Stimulated activated naive B cell treated with anti-CD40 and anti-IgM and Interleukin-4, amounts not matched to agents 10 μg/mL and 1 μg/mL and 100 μg/mL, for 72 hours (primary cell): ENCODE measurements at regions not wholly inside any gene's neighbourhood (a gene's known extent, or its start where the extent isn't known, plus 50 kb on each side); places are given as distances from the start of the nearest gene placed in this dataset.
A peak's percentile ranks its signal among the peaks of the same experiment; 100 is the strongest.

Source experiments
- ATAC-seq, 2 donors: fragments of 150-1000 bp; cut with Tn5 transposase; replicated peaks; 2 replicates each; pipeline ENCODE4 v1.10.0; 2021; ENCODE audit warnings: moderate library complexity in 1 of 2
- DNase-seq: peaks from one replicate; pipeline ENCODE4 v3.0.0; 2021
- H3K27ac Mint-ChIP-seq: one replicate; pipeline ENCODE4 v1.8.0; 2022; ENCODE audit warnings: mild to moderate bottlenecking, mixed read lengths
- H3K27me3 Mint-ChIP-seq, 2 donors: one replicate each; pipeline ENCODE4 v1.8.0; 2022; ENCODE audit warnings: mixed read lengths in 2 of 2
- H3K36me3 Mint-ChIP-seq, 2 donors: one replicate each; pipeline ENCODE4 v1.8.0; 2022; ENCODE audit warnings: mixed read lengths in 2 of 2, mild to moderate bottlenecking in 1 of 2
- H3K4me1 Mint-ChIP-seq, 2 donors: one replicate each; pipeline ENCODE4 v1.8.0; 2022; ENCODE audit warnings: mixed read lengths in 2 of 2, mild to moderate bottlenecking in 1 of 2
- H3K4me3 Mint-ChIP-seq, 2 donors: one replicate each; pipeline ENCODE4 v1.8.0; 2022; ENCODE audit warnings: mild to moderate bottlenecking in 2 of 2, mixed read lengths in 2 of 2, moderate library complexity in 1 of 2
- H3K9me3 Mint-ChIP-seq, 2 donors: one replicate each; pipeline ENCODE4 v1.8.0; 2022; ENCODE audit warnings: mixed read lengths in 2 of 2, mild to moderate bottlenecking in 1 of 2

DNA sequence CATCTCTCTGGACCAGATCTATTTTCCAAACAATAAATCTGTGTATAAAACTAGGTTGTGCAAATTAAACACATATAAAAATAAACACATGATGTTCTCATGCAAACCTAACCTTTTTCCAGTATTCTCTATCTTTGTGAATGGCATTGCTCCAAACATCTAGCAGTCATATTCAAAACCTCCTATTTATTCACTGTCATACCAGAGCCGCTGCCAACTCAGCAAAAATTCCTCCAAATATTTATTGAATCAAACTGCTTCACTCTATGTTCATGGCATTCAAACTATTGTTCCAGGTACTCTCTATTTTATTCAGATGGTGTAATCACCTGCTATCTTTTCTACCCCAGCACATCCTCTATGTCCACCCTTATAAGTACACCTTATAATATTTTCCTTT, 652.1 kb upstream of the RIOK2 start:
- Mint-ChIP-seq H3K9me3 (peaks cover 0 to 1% of the 10 kb centered on the region in 2 donors), H3K4me1 (no peaks in the 10 kb centered on the region), H3K4me3 (no peak overlapping the region), H3K36me3 (no peaks in the 10 kb centered on the region), H3K27ac (no peak overlapping the region), H3K27me3 (no peaks in the 10 kb centered on the region)
- DNase-seq (no peak), ATAC-seq (no peak)

GRCh38 chr5:97836816-97837215, 653.8 kb upstream of the RIOK2 start:
- ATAC-seq (no peak), DNase-seq (no peak)
- Mint-ChIP-seq H3K27me3 (no peaks in the 10 kb centered on the region), H3K36me3 (no peaks in the 10 kb centered on the region), H3K4me3 (no peak overlapping the region), H3K9me3 (peaks cover 0 to 1% of the 10 kb centered on the region in 2 donors), H3K27ac (no peak overlapping the region), H3K4me1 (no peaks in the 10 kb centered on the region)

DNA sequence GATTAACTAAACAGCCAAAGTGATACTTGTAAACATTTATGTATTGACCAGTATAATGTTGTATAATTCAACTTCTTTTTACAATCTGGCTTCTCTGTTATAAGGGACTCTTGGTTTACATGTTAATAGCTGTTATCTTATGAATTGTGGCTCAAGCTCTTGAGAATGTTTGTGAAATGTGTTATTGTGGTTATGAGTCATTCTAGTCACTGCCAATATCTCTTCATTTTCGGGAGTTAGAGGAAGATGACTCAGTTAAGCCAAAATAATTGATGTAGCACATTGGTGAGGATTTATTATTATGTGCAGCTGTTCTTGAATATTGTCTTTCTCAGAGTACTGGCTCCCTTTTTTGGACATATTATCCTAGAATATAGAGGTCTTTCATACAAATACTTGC, 655.2 kb upstream of the RIOK2 start:
- Mint-ChIP-seq H3K4me1 (no peaks in the 10 kb centered on the region), H3K36me3 (no peaks in the 10 kb centered on the region), H3K27ac (no peak overlapping the region), H3K27me3 (no peaks in the 10 kb centered on the region), H3K4me3 (no peak overlapping the region), H3K9me3 (no peaks in the 10 kb centered on the region)
- ATAC-seq, result peak; percentile 38 to 74
- no peak for DNase-seq

GRCh38 chr5:97839341-97840086, 656.5 kb upstream of the RIOK2 start:
- no peaks in the 10 kb centered on the region for H3K9me3 Mint-ChIP-seq
- no peaks in the 10 kb centered on the region for H3K27me3 Mint-ChIP-seq
- H3K4me3 Mint-ChIP-seq, result no peak overlapping the region
- no peaks in the 10 kb centered on the region for H3K36me3 Mint-ChIP-seq
- ATAC-seq, result no peak
- no peaks in the 10 kb centered on the region for H3K4me1 Mint-ChIP-seq
- no peak for DNase-seq
- H3K27ac Mint-ChIP-seq, result no peak overlapping the region

DNA sequence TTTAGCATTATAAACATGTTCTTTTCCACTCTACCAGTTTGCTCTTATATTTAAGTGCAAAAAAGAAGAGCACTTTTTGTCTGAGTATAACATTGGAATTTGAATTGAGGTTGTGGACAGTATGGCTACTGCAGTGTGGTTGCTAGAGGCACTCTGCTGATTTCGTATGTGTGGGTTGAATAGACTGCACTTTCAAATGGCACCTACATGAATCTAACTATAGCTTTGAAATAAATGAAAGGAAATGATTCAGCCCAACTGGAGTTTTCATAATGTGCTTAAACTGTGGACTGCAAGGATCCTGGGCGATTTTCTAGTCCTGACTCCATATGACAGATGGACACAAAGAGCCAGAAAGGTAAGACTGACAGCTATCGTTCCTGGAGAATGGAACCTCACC, 657.6 kb upstream of the RIOK2 start:
- Mint-ChIP-seq H3K9me3 (no peaks in the 10 kb centered on the region), H3K4me1 (no peaks in the 10 kb centered on the region), H3K4me3 (no peak overlapping the region), H3K27me3 (no peaks in the 10 kb centered on the region), H3K36me3 (no peaks in the 10 kb centered on the region), H3K27ac (no peak overlapping the region)
- DNase-seq (no peak), ATAC-seq (no peak)

- peaks cover 2 to 3% of the 10 kb centered on the region in 2 donors for H3K9me3 Mint-ChIP-seq
- H3K4me3 Mint-ChIP-seq, result no peak overlapping the region
- H3K4me1 Mint-ChIP-seq, result no peaks in the 10 kb centered on the region
- no peaks in the 10 kb centered on the region for H3K36me3 Mint-ChIP-seq
- no peak for ATAC-seq
- H3K27me3 Mint-ChIP-seq, result no peaks in the 10 kb centered on the region
- H3K27ac Mint-ChIP-seq, result no peak overlapping the region
- DNase-seq, result no peak
Observed at GRCh38 chr5:97842687-97843086, 659.6 kb upstream of the RIOK2 start.

DNA sequence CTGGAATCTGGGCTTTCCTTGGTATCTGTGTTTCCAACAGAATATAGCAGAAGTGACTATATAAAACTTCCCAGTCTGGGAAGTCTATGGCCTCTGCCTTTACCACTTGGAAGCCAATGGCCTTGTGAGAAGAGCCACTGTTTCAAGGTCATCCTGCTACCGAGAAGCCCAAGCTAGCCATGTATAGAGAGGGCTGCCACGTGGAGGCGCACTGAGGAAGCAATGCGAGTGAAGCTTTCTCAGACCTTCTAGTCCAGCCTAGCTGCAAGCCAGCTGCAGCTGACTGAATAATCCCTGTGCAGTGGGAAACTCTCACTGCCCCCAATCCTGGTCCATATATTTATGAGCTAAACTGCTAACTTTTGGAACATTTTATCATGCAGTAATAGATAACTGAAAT, 661.8 kb upstream of the RIOK2 start:
- no peak for ATAC-seq
- Mint-ChIP-seq H3K4me1 (no peaks in the 10 kb centered on the region), H3K4me3 (no peak overlapping the region), H3K27ac (no peak overlapping the region), H3K9me3 (peaks cover 2 to 3% of the 10 kb centered on the region in 2 donors), H3K36me3 (no peaks in the 10 kb centered on the region), H3K27me3 (no peaks in the 10 kb centered on the region)
- no peak for DNase-seq

GRCh38 chr5:97846643-97847042, 663.6 kb upstream of the RIOK2 start:
- Mint-ChIP-seq H3K9me3 (peaks cover 7 to 8% of the 10 kb centered on the region in 2 donors), H3K27me3 (no peaks in the 10 kb centered on the region), H3K4me3 (no peak overlapping the region), H3K36me3 (no peaks in the 10 kb centered on the region), H3K4me1 (no peaks in the 10 kb centered on the region), H3K27ac (no peak overlapping the region)
- DNase-seq (no peak), ATAC-seq (no peak)

GRCh38 chr5:97847920-97848631, 665.0 kb upstream of the RIOK2 start:
- peaks cover 7 to 8% of the 10 kb centered on the region in 2 donors for H3K9me3 Mint-ChIP-seq
- H3K4me3 Mint-ChIP-seq, result no peak overlapping the region
- no peaks in the 10 kb centered on the region for H3K36me3 Mint-ChIP-seq
- H3K27ac Mint-ChIP-seq, result no peak overlapping the region
- H3K4me1 Mint-ChIP-seq, result no peaks in the 10 kb centered on the region
- H3K27me3 Mint-ChIP-seq, result no peaks in the 10 kb centered on the region
- DNase-seq (no peak), ATAC-seq (no peak)

- no peak overlapping the region for H3K4me3 Mint-ChIP-seq
- ATAC-seq (no peak), DNase-seq (no peak)
- H3K27ac Mint-ChIP-seq, result no peak overlapping the region
- H3K27me3 Mint-ChIP-seq, result no peaks in the 10 kb centered on the region
- peaks cover 6 to 8% of the 10 kb centered on the region in 2 donors for H3K9me3 Mint-ChIP-seq
- H3K4me1 Mint-ChIP-seq, result no peaks in the 10 kb centered on the region
- no peaks in the 10 kb centered on the region for H3K36me3 Mint-ChIP-seq
Observed at GRCh38 chr5:97851036-97851435, 668.0 kb upstream of the RIOK2 start.

DNA sequence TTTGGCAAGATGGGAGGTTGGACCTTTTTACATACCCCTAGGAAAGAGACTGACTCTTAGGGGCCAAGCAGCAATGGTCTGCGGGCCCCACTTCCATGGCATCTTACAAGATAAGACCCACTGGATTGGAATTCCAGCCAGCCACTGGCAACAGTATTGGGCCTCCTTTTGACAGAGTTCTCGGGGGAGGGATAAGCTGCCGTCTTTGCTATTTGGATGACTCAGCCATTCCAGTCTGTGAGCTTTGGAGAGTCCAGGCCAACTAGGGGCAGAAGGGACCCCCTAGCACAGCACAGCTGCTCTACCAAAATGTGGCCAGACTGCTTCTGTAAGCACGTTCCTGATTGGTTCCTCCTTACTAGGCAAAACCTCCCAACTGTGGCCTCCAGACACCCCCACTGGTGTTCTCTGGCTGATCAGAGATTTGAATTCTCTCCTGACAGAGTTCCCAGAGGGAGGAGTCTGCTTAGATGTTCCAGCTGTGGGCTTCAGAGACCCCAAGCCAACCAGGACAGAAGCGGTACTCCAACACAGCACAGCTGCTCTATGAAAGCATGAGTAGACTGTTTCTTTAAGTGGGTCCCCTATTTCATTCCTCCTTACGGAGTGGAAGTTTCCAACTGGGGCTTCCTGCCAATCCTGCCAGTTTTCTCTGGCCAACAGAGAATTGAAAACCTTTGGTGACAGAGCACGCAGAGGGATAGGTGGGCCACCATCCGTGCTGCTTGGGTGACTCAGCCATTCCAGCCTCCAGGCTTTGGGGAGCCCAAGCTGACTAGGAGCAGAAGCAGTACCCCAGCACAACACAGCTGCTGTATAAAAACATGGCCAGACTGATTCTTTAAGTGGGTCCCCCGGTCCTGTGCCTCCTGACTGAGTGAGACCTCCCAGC, 672.1 kb upstream of the RIOK2 start:
- ATAC-seq (no peak), DNase-seq (no peak)
- no peaks in the 10 kb centered on the region for H3K36me3 Mint-ChIP-seq
- H3K27me3 Mint-ChIP-seq, result no peaks in the 10 kb centered on the region
- H3K27ac Mint-ChIP-seq, result no peak overlapping the region
- H3K9me3 Mint-ChIP-seq, result peaks cover 26 to 30% of the 10 kb centered on the region in 2 donors
- H3K4me1 Mint-ChIP-seq, result no peaks in the 10 kb centered on the region
- H3K4me3 Mint-ChIP-seq, result no peak overlapping the region

- Mint-ChIP-seq H3K27me3 (no peaks in the 10 kb centered on the region), H3K4me3 (no peak overlapping the region), H3K36me3 (no peaks in the 10 kb centered on the region), H3K4me1 (no peaks in the 10 kb centered on the region), H3K9me3 (no peaks in the 10 kb centered on the region), H3K27ac (no peak overlapping the region)
- DNase-seq (no peak), ATAC-seq (no peak)
Observed at GRCh38 chr5:97874491-97874890, 691.4 kb upstream of the RIOK2 start.

DNA sequence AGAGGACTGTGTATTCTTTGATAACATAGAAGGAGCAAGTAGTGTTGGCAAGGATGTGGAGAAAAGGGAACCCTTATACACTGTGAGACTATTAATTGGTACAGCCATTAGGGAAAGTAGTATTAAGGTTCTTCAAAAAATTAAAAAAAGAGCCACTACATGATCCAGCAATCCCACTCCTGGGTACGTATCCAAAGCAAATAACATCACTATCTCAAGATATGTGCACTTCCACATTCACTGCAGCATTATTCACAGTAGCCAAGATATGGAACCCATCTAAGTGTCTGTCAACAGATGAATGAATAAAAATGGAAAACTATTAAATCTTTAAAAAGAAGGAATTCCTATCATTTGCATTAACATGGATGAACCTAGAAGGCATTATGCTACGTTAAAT, 693.2 kb upstream of the RIOK2 start:
- H3K9me3 Mint-ChIP-seq, result no peaks in the 10 kb centered on the region
- DNase-seq (no peak), ATAC-seq (no peak)
- no peaks in the 10 kb centered on the region for H3K4me1 Mint-ChIP-seq
- no peaks in the 10 kb centered on the region for H3K27me3 Mint-ChIP-seq
- no peaks in the 10 kb centered on the region for H3K36me3 Mint-ChIP-seq
- H3K27ac Mint-ChIP-seq, result no peak overlapping the region
- no peak overlapping the region for H3K4me3 Mint-ChIP-seq

- no peaks in the 10 kb centered on the region for H3K4me1 Mint-ChIP-seq
- H3K27ac Mint-ChIP-seq, result no peak overlapping the region
- no peaks in the 10 kb centered on the region for H3K36me3 Mint-ChIP-seq
- no peaks in the 10 kb centered on the region for H3K27me3 Mint-ChIP-seq
- ATAC-seq (no peak), DNase-seq (no peak)
- H3K9me3 Mint-ChIP-seq, result no peaks in the 10 kb centered on the region
- no peak overlapping the region for H3K4me3 Mint-ChIP-seq
Observed at GRCh38 chr5:97877588-97877987, 694.5 kb upstream of the RIOK2 start.
